KMS-11 (cell line): ENCODE measurements at regions not wholly inside any gene's neighbourhood (a gene's known extent, or its start where the extent isn't known, plus 50 kb on each side); places are given as distances from the start of the nearest gene placed in this dataset.

Source experiments
- H2AFZ ChIP-seq: fragments of 200-600 bp; sonication (generic); 2 replicates; pipeline ENCODE4 v1.6.1; 2016; ENCODE audit warnings: antibody characterized with exemption, mixed run types, low read depth
- H3K27ac ChIP-seq: fragments of 200-600 bp; sonication (generic); 2 replicates; pipeline ENCODE4 v1.6.1; 2016; ENCODE audit warnings: mild to moderate bottlenecking, mixed run types
- H3K27me3 ChIP-seq: fragments of 200-600 bp; sonication (generic); 2 replicates; pipeline ENCODE4 v1.6.1; 2017; ENCODE audit warnings: mild to moderate bottlenecking, low read depth, mixed run types, moderate library complexity; ENCODE audit not compliant: insufficient read depth
- H3K36me3 ChIP-seq: fragments of 200-600 bp; sonication (generic); 2 replicates; pipeline ENCODE4 v1.6.1; 2017; ENCODE audit warnings: mild to moderate bottlenecking, mixed run types; ENCODE audit not compliant: insufficient read depth
- H3K4me1 ChIP-seq: fragments of 200-600 bp; sonication (generic); 2 replicates; pipeline ENCODE4 v1.6.1; 2016; ENCODE audit warnings: mild to moderate bottlenecking, low read depth, mixed run types; ENCODE audit not compliant: poor library complexity, severe bottlenecking
- H3K4me2 ChIP-seq: fragments of 200-600 bp; sonication (generic); 2 replicates; pipeline ENCODE4 v1.7.0; 2016; ENCODE audit warnings: mild to moderate bottlenecking, mixed run types
- H3K4me3 ChIP-seq: fragments of 200-600 bp; sonication (generic); IDR thresholded peaks from 2 replicates; pipeline ENCODE4 v1.6.1; 2017; ENCODE audit warnings: low read depth, low read length, mixed read lengths; ENCODE audit not compliant: insufficient read depth
- H3K79me2 ChIP-seq: fragments of 200-600 bp; sonication (generic); 2 replicates; pipeline ENCODE4 v1.6.1; 2016; ENCODE audit warnings: low read depth, mixed run types; ENCODE audit not compliant: insufficient read depth
- H3K9ac ChIP-seq: fragments of 200-600 bp; sonication (generic); 2 replicates; pipeline ENCODE4 v1.6.1; 2016; ENCODE audit warnings: mild to moderate bottlenecking, mixed run types
- H4K20me1 ChIP-seq: fragments of 200-600 bp; sonication (generic); 2 replicates; pipeline ENCODE4 v1.6.1; 2016; ENCODE audit warnings: mild to moderate bottlenecking, mixed run types; ENCODE audit not compliant: insufficient read depth
- TF ChIP-seq, protein P1 (sequence below): fragments of 200-600 bp; sonication (generic); conservative IDR thresholded peaks from 2 replicates; pipeline ENCODE4 v1.6.1; 2017; ENCODE audit warnings: low read depth, mild to moderate bottlenecking, antibody characterized with exemption, low read length, moderate library complexity, mixed read lengths

DNA sequence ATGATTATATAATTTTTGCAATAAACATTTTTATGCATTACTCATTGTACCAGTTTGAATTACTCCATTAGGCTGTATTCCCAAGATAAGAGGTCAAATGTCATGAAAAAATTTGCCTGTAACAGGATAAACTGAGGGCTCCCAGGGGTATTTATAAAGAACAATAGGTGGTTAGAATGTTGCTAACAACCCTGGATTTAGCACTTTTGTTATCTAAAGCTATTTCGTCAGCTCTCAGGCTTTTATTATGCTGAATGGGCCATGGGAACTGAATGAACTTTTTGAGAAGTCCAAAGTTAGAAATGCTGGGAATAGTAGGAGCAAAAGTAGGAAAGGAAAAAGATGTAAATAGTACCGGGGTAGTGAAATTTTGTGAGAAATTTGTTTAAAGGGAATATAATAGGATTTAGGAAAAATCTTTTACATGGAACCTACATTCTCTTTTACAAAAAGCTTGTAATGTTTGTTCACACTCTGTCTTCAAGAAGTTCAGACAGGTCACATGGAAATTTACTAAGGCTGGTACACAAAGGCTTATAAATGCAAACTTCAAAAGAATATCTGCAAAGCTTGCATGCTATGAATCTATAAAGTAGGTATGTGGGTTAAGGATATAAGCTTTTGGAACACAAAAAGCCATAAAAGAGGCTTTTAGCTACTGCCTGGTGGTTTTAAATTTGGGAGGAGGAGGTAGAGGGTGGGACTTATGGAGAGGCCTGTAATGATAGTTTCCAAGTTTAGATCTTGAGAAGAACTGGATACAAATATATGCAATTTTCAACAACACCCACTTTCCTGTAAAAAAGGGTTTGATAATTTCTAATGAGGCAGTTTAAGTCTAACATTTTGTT, 445.8 kb upstream of the NAALADL2 start:
- TF ChIP-seq, protein P1, sequence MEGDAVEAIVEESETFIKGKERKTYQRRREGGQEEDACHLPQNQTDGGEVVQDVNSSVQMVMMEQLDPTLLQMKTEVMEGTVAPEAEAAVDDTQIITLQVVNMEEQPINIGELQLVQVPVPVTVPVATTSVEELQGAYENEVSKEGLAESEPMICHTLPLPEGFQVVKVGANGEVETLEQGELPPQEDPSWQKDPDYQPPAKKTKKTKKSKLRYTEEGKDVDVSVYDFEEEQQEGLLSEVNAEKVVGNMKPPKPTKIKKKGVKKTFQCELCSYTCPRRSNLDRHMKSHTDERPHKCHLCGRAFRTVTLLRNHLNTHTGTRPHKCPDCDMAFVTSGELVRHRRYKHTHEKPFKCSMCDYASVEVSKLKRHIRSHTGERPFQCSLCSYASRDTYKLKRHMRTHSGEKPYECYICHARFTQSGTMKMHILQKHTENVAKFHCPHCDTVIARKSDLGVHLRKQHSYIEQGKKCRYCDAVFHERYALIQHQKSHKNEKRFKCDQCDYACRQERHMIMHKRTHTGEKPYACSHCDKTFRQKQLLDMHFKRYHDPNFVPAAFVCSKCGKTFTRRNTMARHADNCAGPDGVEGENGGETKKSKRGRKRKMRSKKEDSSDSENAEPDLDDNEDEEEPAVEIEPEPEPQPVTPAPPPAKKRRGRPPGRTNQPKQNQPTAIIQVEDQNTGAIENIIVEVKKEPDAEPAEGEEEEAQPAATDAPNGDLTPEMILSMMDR: no peak
- Histone ChIP-seq H3K27me3 (no peaks in the 10 kb centered on the region), H2AFZ (no peak overlapping the region), H3K4me1 (no peaks in the 10 kb centered on the region), H3K9ac (no peak overlapping the region), H3K27ac (no peak overlapping the region), H3K4me2 (no peak overlapping the region), H3K79me2 (no peaks in the 10 kb centered on the region), H3K36me3 (no peaks in the 10 kb centered on the region), H3K4me3 (no peak overlapping the region), H4K20me1 (no peaks in the 10 kb centered on the region)

DNA sequence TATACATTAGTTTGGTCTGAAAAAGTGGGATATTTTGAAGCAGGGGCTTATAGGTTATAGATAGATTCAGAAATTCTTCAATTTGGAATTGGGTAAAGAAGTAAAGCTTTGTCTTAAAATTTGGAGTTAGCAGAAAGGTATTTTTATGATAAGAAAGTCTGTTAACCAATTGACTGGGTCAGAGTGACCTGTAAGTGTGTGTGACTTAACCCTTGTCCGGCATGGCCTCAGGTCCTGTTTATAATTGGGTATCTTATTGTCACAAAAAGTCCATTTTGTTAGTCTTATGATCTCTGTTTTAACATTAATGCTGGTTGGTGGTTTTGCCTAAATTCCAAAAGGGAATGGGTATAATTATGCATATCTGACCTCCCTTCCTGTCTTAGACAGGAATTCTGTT, 444.2 kb upstream of the NAALADL2 start:
- Histone ChIP-seq H3K27me3 (no peaks in the 10 kb centered on the region), H3K79me2 (no peaks in the 10 kb centered on the region)

DNA sequence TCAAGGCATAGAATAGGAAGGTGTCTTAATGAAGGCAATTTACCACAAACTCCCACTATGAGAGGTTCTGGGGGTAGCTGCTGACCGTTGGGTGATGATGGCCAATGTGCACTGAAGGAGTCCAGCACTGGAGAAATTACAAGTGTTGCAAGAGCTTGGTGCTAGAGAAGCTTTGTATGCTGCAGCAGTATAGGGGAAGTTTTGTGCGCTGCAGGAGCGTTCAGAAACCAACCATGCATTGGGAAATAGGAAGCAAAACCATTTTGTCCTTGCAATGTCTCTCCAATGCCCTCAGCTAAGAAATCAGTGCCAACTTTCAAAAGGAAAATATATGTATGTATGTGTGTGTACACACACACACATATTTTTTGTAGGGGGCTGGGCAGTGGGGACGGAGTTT, 441.6 kb upstream of the NAALADL2 start:
- Histone ChIP-seq H3K9ac (no peak overlapping the region), H4K20me1 (no peaks in the 10 kb centered on the region), H3K79me2 (no peaks in the 10 kb centered on the region), H3K27ac (no peak overlapping the region), H3K4me3 (no peak overlapping the region), H3K27me3 (no peaks in the 10 kb centered on the region), H3K36me3 (no peaks in the 10 kb centered on the region), H3K4me2 (no peak overlapping the region), H3K4me1 (no peaks in the 10 kb centered on the region), H2AFZ (no peak overlapping the region)
- TF ChIP-seq, protein P1: no peak

More for the DNA sequence above, 444.2 kb upstream of the NAALADL2 start:
- Histone ChIP-seq H3K4me1 (no peaks in the 10 kb centered on the region), H3K27ac (no peak overlapping the region), H4K20me1 (no peaks in the 10 kb centered on the region), H3K4me2 (no peak overlapping the region), H3K36me3 (no peaks in the 10 kb centered on the region), H3K9ac (no peak overlapping the region), H3K4me3 (no peak overlapping the region), H2AFZ (no peak overlapping the region)
- TF ChIP-seq, protein P1: no peak

DNA sequence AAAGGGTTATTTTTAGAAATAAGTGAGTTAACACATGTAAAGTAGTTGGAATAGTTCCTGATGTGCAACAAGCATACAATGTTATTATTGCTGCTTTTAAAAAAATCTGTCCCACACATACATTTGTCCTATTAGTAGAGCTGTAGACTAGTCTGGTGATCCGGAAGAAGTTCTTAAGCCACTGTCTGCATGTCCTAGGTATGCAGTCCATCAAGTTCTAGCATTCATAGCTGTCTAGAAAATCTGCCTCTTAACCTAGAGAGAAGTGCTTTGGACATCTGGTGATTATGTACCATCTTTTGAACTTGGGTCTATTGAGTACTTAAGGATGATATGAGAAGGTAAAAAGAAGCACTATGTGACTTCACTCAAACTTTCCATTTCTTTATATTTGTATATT, 439.9 kb upstream of the NAALADL2 start:
- Histone ChIP-seq H3K27ac (no peak overlapping the region), H4K20me1 (no peaks in the 10 kb centered on the region), H3K27me3 (no peaks in the 10 kb centered on the region), H3K79me2 (no peaks in the 10 kb centered on the region), H2AFZ (no peak overlapping the region), H3K36me3 (no peaks in the 10 kb centered on the region), H3K9ac (no peak overlapping the region), H3K4me3 (no peak overlapping the region), H3K4me1 (no peaks in the 10 kb centered on the region), H3K4me2 (no peak overlapping the region)
- TF ChIP-seq, protein P1: no peak
